ENCODE measurements at regions not wholly inside any gene's neighbourhood (a gene's known extent, or its start where the extent isn't known, plus 50 kb on each side); places are given as distances from the start of the nearest gene placed in this dataset.

GRCh38 chr7:138226001-138226476 is 149.8 kb downstream of the AKR1D1 start:
- Histone ChIP-seq H3K27me3 (no peaks in the 10 kb centered on the region), H3K9me3 (no peaks in the 10 kb centered on the region), H3K27ac (no peak overlapping the region), H3K4me1 (no peaks in the 10 kb centered on the region), H3K36me3 (no peaks in the 10 kb centered on the region), H3K4me3 (no peak overlapping the region)
- TF ChIP-seq CTCF (IDR thresholded peaks at IDR 0.05), result no peak
- intact Hi-C loops (cut with DNase I), result no loop called here
- DNase-seq (no peak), ATAC-seq (peak; percentile 63)

- Histone ChIP-seq H3K27ac (no peak overlapping the region), H3K27me3 (no peaks in the 10 kb centered on the region), H3K4me3 (no peak overlapping the region), H3K4me1 (no peaks in the 10 kb centered on the region), H3K36me3 (no peaks in the 10 kb centered on the region), H3K9me3 (no peaks in the 10 kb centered on the region)
- no peak for ATAC-seq
- TF ChIP-seq CTCF (IDR thresholded peaks at IDR 0.05), result no peak
- no peak for DNase-seq
- intact Hi-C loops (cut with DNase I), result no loop called here
Measured at GRCh38 chr7:138226745-138227279, 150.6 kb downstream of the AKR1D1 start.

GRCh38 chr7:138228119-138228518 is 151.9 kb downstream of the AKR1D1 start:
- Histone ChIP-seq H3K4me3 (no peak overlapping the region), H3K27me3 (no peaks in the 10 kb centered on the region), H3K4me1 (no peaks in the 10 kb centered on the region), H3K27ac (no peak overlapping the region), H3K9me3 (no peaks in the 10 kb centered on the region), H3K36me3 (no peaks in the 10 kb centered on the region)
- DNase-seq (no peak), ATAC-seq (no peak)
- intact Hi-C loops (cut with DNase I), result no loop called here
- no peak for TF ChIP-seq CTCF (IDR thresholded peaks at IDR 0.05)

- DNase-seq, result no peak
Measured at GRCh38 chr7:138228769-138229168, 152.5 kb downstream of the AKR1D1 start.

GRCh38 chr7:138233189-138233588 is 156.9 kb downstream of the AKR1D1 start:
- ATAC-seq (no peak), DNase-seq (no peak)
- Histone ChIP-seq H3K4me1 (no peaks in the 10 kb centered on the region), H3K36me3 (no peaks in the 10 kb centered on the region), H3K27me3 (no peaks in the 10 kb centered on the region), H3K9me3 (no peaks in the 10 kb centered on the region), H3K27ac (no peak overlapping the region), H3K4me3 (no peak overlapping the region)
- intact Hi-C loops (cut with DNase I), result no loop called here
- TF ChIP-seq CTCF (IDR thresholded peaks at IDR 0.05), result no peak

More at GRCh38 chr7:138228769-138229168, 152.5 kb downstream of the AKR1D1 start:
- Histone ChIP-seq H3K4me3 (no peak overlapping the region), H3K36me3 (no peaks in the 10 kb centered on the region), H3K27ac (no peak overlapping the region), H3K9me3 (no peaks in the 10 kb centered on the region), H3K27me3 (no peaks in the 10 kb centered on the region), H3K4me1 (no peaks in the 10 kb centered on the region)
- ATAC-seq, result no peak
- no peak for TF ChIP-seq CTCF (IDR thresholded peaks at IDR 0.05)
- intact Hi-C loops (cut with DNase I), result no loop called here

- Histone ChIP-seq H3K36me3 (no peaks in the 10 kb centered on the region), H3K27me3 (no peaks in the 10 kb centered on the region), H3K27ac (no peak overlapping the region), H3K4me3 (no peak overlapping the region), H3K9me3 (no peaks in the 10 kb centered on the region), H3K4me1 (no peaks in the 10 kb centered on the region)
- DNase-seq, result no peak
- intact Hi-C loops (cut with DNase I), result no loop called here
- ATAC-seq, result no peak
- no peak for TF ChIP-seq CTCF (IDR thresholded peaks at IDR 0.05)
Measured at GRCh38 chr7:138235207-138235606, 158.9 kb downstream of the AKR1D1 start.

Data from upper lobe of right lung (tissue), 1 donor.